GM21381 (cell line): ENCODE measurements at regions not wholly inside any gene's neighbourhood (a gene's known extent, or its start where the extent isn't known, plus 50 kb on each side); places are given as distances from the start of the nearest gene placed in this dataset.

ENCODE experiments used
- ATAC-seq: cut with Tn5 transposase; IDR thresholded peaks from one replicate; pipeline ENCODE4 v1.9.1; 2021; ENCODE audit warnings: mild to moderate bottlenecking, moderate library complexity; ENCODE audit not compliant: unreplicated experiment

GRCh38 chr11:42255906-42256305 is 796.5 kb upstream of the LRRC4C start:
- ATAC-seq: no peak

- no peak for ATAC-seq
Observed at GRCh38 chr11:42257534-42257933, 798.1 kb upstream of the LRRC4C start.

- ATAC-seq: no peak
Observed at GRCh38 chr11:42265072-42265471, 805.6 kb upstream of the LRRC4C start.

GRCh38 chr11:42271306-42271705 is 811.9 kb upstream of the LRRC4C start:
- no peak for ATAC-seq

GRCh38 chr11:42273977-42274376 is 814.5 kb upstream of the LRRC4C start:
- ATAC-seq: no peak

GRCh38 chr11:42296910-42297309 is 837.5 kb upstream of the LRRC4C start:
- ATAC-seq: no peak

- no peak for ATAC-seq
Observed at GRCh38 chr11:42299780-42300179, 840.3 kb upstream of the LRRC4C start.

GRCh38 chr11:42301777-42302176 is 842.3 kb upstream of the LRRC4C start:
- no peak for ATAC-seq

- no peak for ATAC-seq
Observed at GRCh38 chr11:42311514-42311913, 852.1 kb upstream of the LRRC4C start.

- ATAC-seq: no peak
Observed at GRCh38 chr11:42311944-42312343, 852.5 kb upstream of the LRRC4C start.

GRCh38 chr11:42315267-42315666 is 855.8 kb upstream of the LRRC4C start:
- no peak for ATAC-seq

GRCh38 chr11:42315846-42316245 is 856.4 kb upstream of the LRRC4C start:
- ATAC-seq: no peak

- no peak for ATAC-seq
Observed at GRCh38 chr11:42319921-42320320, 860.5 kb upstream of the LRRC4C start.

- no peak for ATAC-seq
Observed at GRCh38 chr11:42329929-42330565, 870.6 kb upstream of the LRRC4C start.

GRCh38 chr11:42337786-42338455 is 878.5 kb upstream of the LRRC4C start:
- ATAC-seq: no peak

GRCh38 chr11:42344204-42344792 is 884.8 kb upstream of the LRRC4C start:
- no peak for ATAC-seq

- ATAC-seq: no peak
Observed at GRCh38 chr11:42345933-42346332, 886.5 kb upstream of the LRRC4C start.

GRCh38 chr11:42363701-42364100 is 904.2 kb upstream of the LRRC4C start:
- ATAC-seq: no peak

- ATAC-seq: no peak
Observed at GRCh38 chr11:42390116-42390515, 921.7 kb upstream of the API5 start.

- ATAC-seq: no peak
Observed at GRCh38 chr11:42397483-42397882, 914.3 kb upstream of the API5 start.

GRCh38 chr11:42407341-42407740 is 904.5 kb upstream of the API5 start:
- no peak for ATAC-seq

GRCh38 chr11:42410251-42410955 is 901.4 kb upstream of the API5 start:
- no peak for ATAC-seq
